ENCODE measurements at regions not wholly inside any gene's neighbourhood (a gene's known extent, or its start where the extent isn't known, plus 50 kb on each side); places are given as distances from the start of the nearest gene placed in this dataset.

DNA sequence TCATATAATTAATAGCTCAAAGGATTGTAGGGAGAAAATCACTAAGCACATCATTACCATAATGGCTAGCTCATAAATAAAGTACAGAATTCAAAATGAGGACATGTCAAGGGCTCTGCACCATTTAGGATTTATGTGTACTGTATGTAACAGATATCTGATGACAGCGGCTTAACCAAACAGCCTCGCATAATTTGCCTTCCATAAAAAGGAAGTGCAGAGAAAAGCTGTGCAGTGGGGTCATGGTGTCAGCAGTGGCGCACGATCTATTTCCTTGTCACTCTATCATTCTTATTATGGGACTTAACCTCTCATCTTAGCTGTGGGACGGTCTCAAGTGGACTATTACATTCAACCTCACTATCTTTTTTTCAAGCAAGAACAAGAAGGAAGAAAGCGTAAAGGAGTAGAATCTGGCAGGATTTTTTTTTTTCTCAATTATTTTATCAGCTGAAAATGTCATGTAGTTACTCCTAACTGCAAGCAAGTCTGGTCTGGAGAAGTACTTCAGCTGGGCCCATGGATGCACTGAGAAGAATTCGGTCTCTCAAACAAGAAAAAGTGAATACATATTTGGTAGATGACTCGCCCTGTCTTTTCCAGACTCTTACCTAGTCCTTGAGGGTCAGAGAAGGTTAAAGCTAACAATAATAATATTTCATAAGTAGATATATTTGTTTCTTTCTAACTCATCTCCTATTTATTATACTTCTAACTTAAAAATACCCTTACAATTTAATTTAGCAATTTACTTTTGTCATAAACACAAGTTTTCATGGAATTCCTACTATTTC lies 94.6 kb downstream of the COX18 start:
- no peaks in the 10 kb centered on the region for H3K36me3 ChIP-seq (ENCODE audit: control insufficient read depth in 4 of 4, insufficient read depth in 3 of 4, low read depth in 1 of 4, low read length in 3 of 4)
- no peaks in the 10 kb centered on the region for H3K4me1 ChIP-seq (ENCODE audit: control insufficient read depth in 4 of 4, insufficient read depth in 4 of 4, low read length in 3 of 4)
- no peaks in the 10 kb centered on the region for H3K27me3 ChIP-seq (ENCODE audit: control insufficient read depth in 4 of 4, insufficient read depth in 4 of 4, low read length in 3 of 4)
- no peak overlapping the region for H3K9ac ChIP-seq (ENCODE audit: low read depth in 1 of 2, low read length in 2 of 2)
- H3K27ac ChIP-seq (ENCODE audit: low read depth in 1 of 2, low read length in 2 of 2) = no peak overlapping the region
- H3K4me3 ChIP-seq (ENCODE audit: low read depth in 1 of 3, low read length in 3 of 3) = no peak overlapping the region
- WGBS = 67% methylated on average over 8 of the region's 8 CpGs
- no peaks in the 10 kb centered on the region for H3K9me3 ChIP-seq (ENCODE audit: control insufficient read depth in 4 of 4, low read length in 3 of 4)
- DNase-seq (ENCODE audit: low spot score) = no peak
- no peak for TF ChIP-seq ATF3 (IDR thresholded peaks at IDR 0.05)
- no peak for TF ChIP-seq EGR1 (IDR thresholded peaks at IDR 0.05; ENCODE audit: low read depth in 2 of 2)
- TF ChIP-seq, protein P1, sequence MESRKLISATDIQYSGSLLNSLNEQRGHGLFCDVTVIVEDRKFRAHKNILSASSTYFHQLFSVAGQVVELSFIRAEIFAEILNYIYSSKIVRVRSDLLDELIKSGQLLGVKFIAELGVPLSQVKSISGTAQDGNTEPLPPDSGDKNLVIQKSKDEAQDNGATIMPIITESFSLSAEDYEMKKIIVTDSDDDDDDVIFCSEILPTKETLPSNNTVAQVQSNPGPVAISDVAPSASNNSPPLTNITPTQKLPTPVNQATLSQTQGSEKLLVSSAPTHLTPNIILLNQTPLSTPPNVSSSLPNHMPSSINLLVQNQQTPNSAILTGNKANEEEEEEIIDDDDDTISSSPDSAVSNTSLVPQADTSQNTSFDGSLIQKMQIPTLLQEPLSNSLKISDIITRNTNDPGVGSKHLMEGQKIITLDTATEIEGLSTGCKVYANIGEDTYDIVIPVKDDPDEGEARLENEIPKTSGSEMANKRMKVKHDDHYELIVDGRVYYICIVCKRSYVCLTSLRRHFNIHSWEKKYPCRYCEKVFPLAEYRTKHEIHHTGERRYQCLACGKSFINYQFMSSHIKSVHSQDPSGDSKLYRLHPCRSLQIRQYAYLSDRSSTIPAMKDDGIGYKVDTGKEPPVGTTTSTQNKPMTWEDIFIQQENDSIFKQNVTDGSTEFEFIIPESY (IDR thresholded peaks at IDR 0.05) = no peak
- TF ChIP-seq TAF1 (conservative IDR thresholded peaks at IDR 0.05) = no peak
- TF ChIP-seq SP1 (IDR thresholded peaks at IDR 0.05) = no peak
- TF ChIP-seq RXRA (IDR thresholded peaks at IDR 0.05) = no peak
- TF ChIP-seq JUND (IDR thresholded peaks at IDR 0.05) = no peak
- no peak for TF ChIP-seq MAX (IDR thresholded peaks at IDR 0.05)
- TF ChIP-seq FOXA1 (IDR thresholded peaks at IDR 0.05) = no peak
- TF ChIP-seq HNF4A (conservative IDR thresholded peaks at IDR 0.05) = no peak
- TF ChIP-seq YY1 (IDR thresholded peaks at IDR 0.05) = no peak
- no peak for TF ChIP-seq HNF4G (IDR thresholded peaks at IDR 0.05)
- TF ChIP-seq NR2F2 (IDR thresholded peaks at IDR 0.05) = no peak
- TF ChIP-seq GABPA (IDR thresholded peaks at IDR 0.05 in 1 of 2, conservative IDR thresholded peaks at IDR 0.05 in 1 of 2) = no peak
- TF ChIP-seq FOXA2 (IDR thresholded peaks at IDR 0.05) = no peak

DNA sequence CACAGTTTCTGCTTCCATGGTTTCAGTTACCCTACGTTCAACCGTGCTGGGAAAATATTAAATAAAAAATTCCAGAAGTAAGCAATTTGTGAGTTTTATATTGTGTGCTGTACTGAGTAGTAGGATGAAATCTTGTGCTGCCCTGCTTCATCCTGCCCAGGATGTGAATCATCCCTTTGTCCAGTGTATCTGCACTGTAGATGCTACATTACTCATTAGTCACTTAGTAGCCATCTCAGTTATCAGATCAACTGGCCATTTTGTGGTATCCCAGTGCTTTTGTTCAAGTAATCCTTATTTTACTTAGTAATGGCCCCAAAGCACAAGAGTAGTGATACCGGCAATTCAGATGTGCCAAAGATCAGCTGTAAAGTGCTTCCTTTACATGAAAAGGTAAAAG lies 97.9 kb downstream of the COX18 start:
- no peak for DNase-seq (ENCODE audit: low spot score)
- Histone ChIP-seq H3K4me3 (ENCODE audit: low read depth in 1 of 3, low read length in 3 of 3) (no peak overlapping the region), H3K27ac (ENCODE audit: low read depth in 1 of 2, low read length in 2 of 2) (no peak overlapping the region), H3K9ac (ENCODE audit: low read depth in 1 of 2, low read length in 2 of 2) (no peak overlapping the region), H3K9me3 (ENCODE audit: control insufficient read depth in 4 of 4, low read length in 3 of 4) (no peaks in the 10 kb centered on the region), H3K4me1 (ENCODE audit: control insufficient read depth in 4 of 4, insufficient read depth in 4 of 4, low read length in 3 of 4) (no peaks in the 10 kb centered on the region), H3K27me3 (ENCODE audit: control insufficient read depth in 4 of 4, insufficient read depth in 4 of 4, low read length in 3 of 4) (no peaks in the 10 kb centered on the region), H3K36me3 (ENCODE audit: control insufficient read depth in 4 of 4, insufficient read depth in 3 of 4, low read depth in 1 of 4, low read length in 3 of 4) (no peaks in the 10 kb centered on the region)
- WGBS = 92% methylated on average over 3 of the region's 3 CpGs
- TF ChIP-seq YY1 (IDR thresholded peaks at IDR 0.05) (no peak), JUND (IDR thresholded peaks at IDR 0.05) (no peak), EGR1 (IDR thresholded peaks at IDR 0.05; ENCODE audit: low read depth in 2 of 2) (no peak), REST (IDR thresholded peaks at IDR 0.05) (no peak), RXRA (IDR thresholded peaks at IDR 0.05) (no peak), NR2F2 (IDR thresholded peaks at IDR 0.05) (no peak), SP1 (IDR thresholded peaks at IDR 0.05) (no peak), FOXA1 (IDR thresholded peaks at IDR 0.05) (no peak), ATF3 (IDR thresholded peaks at IDR 0.05) (no peak), CTCF (IDR thresholded peaks at IDR 0.05; ENCODE audit: low read depth, low read length, missing input control) (no peak), HNF4G (IDR thresholded peaks at IDR 0.05) (no peak), MAX (IDR thresholded peaks at IDR 0.05) (no peak), RAD21 (IDR thresholded peaks at IDR 0.05) (no peak)
